ENCODE measurements at regions not wholly inside any gene's neighbourhood (a gene's known extent, or its start where the extent isn't known, plus 50 kb on each side); places are given as distances from the start of the nearest gene placed in this dataset.

DNA sequence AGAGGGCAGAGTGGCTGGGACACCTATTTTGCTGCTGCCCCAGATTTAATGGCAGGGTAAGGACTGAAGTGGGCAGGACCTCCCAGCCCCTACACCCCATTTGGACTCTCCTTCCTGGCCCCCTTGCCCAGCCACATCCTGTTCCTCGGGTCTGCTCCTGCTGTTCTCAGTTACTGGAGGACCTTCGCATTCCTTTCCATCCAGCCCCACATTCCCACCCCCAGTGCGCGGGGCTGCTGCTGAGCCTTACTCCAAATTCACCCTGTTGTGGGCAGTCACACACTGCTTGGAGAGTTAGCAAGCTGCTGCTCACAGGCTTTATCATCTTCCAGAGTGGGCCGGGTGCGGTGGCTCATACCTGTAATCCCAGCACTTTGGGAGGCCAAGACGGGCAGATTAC lies 75.2 kb upstream of the SLC14A2 start:
- in situ Hi-C loops (cut with MboI; ENCODE audit: low sequenced_read_pairs) = no loop called here
- Histone ChIP-seq H2BK20ac (ENCODE audit: low read depth, low read length) (no peak overlapping the region), H3K4me1 (ENCODE audit: control insufficient read depth, insufficient read depth, low read length) (no peaks in the 10 kb centered on the region), H3K27me3 (ENCODE audit: control insufficient read depth, insufficient read depth, low read length) (no peaks in the 10 kb centered on the region), H4K20me1 (ENCODE audit: insufficient read depth, low read length) (no peaks in the 10 kb centered on the region), H2AFZ (replicated peaks; ENCODE audit: low read length, poor library complexity) (no peak overlapping the region), H3K18ac (ENCODE audit: low read depth, low read length) (no peak overlapping the region), H3K9me3 (ENCODE audit: control insufficient read depth, insufficient read depth, low read length) (no peaks in the 10 kb centered on the region), H2AK9ac (replicated peaks; ENCODE audit: low read depth, low read length, poor library complexity) (no peak overlapping the region), H3K14ac (replicated peaks; ENCODE audit: low read depth, low read length) (no peak overlapping the region), H2BK5ac (ENCODE audit: low read depth, low read length, poor library complexity, severe bottlenecking) (no peak overlapping the region), H3K23ac (ENCODE audit: low read depth, low read length) (no peak overlapping the region), H3K79me1 (ENCODE audit: low read depth in 1 of 2, low read length in 2 of 2) (no peaks in the 10 kb centered on the region), H3K4ac (ENCODE audit: low read depth, low read length) (no peak overlapping the region), H3K27ac (ENCODE audit: insufficient read depth, low read length) (no peak overlapping the region), H4K8ac (ENCODE audit: low read depth in 2 of 2, low read length in 2 of 2) (no peak overlapping the region), H3K36me3 (ENCODE audit: control insufficient read depth, insufficient read depth, low read length) (no peaks in the 10 kb centered on the region), H3K4me2 (ENCODE audit: low read depth, low read length) (no peak overlapping the region), H4K5ac (ENCODE audit: low read depth, low read length) (no peak overlapping the region), H3K9me1 (ENCODE audit: insufficient read depth, low read length) (no peaks in the 10 kb centered on the region), H4K91ac (ENCODE audit: insufficient read depth, low read depth, low read length) (no peak overlapping the region), H2BK15ac (ENCODE audit: low read depth, low read length) (no peak overlapping the region), H2AK5ac (ENCODE audit: low read depth, low read length) (no peak overlapping the region), H3K9ac (ENCODE audit: low read depth, low read length) (no peak overlapping the region), H2BK120ac (ENCODE audit: low read depth, low read length) (no peak overlapping the region), H3K4me3 (ENCODE audit: insufficient read depth, low read depth, low read length) (no peak overlapping the region), H3K56ac (ENCODE audit: extremely low read depth, insufficient read depth, low read length) (no peak overlapping the region)
- intact Hi-C loops (cut with micrococcal nuclease) = no loop called here
- 48% methylated on average over 3 of the region's 7 CpGs; no CpG with 5 or more reads in 1 of the 2 experiments for WGBS, 2 experiments (ENCODE audit: extremely low coverage in 2 of 2, insufficient read length in 1 of 2)
- ChIA-PET POLR2A (ENCODE audit: unreplicated experiment) (no interaction called here), CTCF (no interaction called here)
- ATAC-seq (ENCODE audit: low read depth) (no peak), DNase-seq (no peak)
- TF ChIP-seq, protein P1, sequence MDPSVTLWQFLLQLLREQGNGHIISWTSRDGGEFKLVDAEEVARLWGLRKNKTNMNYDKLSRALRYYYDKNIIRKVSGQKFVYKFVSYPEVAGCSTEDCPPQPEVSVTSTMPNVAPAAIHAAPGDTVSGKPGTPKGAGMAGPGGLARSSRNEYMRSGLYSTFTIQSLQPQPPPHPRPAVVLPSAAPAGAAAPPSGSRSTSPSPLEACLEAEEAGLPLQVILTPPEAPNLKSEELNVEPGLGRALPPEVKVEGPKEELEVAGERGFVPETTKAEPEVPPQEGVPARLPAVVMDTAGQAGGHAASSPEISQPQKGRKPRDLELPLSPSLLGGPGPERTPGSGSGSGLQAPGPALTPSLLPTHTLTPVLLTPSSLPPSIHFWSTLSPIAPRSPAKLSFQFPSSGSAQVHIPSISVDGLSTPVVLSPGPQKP (IDR thresholded peaks at IDR 0.05; ENCODE audit: borderline replicate concordance, low read depth, low read length) = no peak
- TF ChIP-seq RFX5 (IDR thresholded peaks at IDR 0.05; ENCODE audit: low read depth, low read length) (no peak), SMC3 (IDR thresholded peaks at IDR 0.05; ENCODE audit: low read depth, low read length) (no peak), FOS (IDR thresholded peaks at IDR 0.05; ENCODE audit: low read depth, low read length) (no peak), MAZ (IDR thresholded peaks at IDR 0.05; ENCODE audit: borderline replicate concordance, low read depth, low read length) (no peak), BHLHE40 (IDR thresholded peaks at IDR 0.05; ENCODE audit: low read depth, low read length) (no peak), RAD21 (IDR thresholded peaks at IDR 0.05; ENCODE audit: low read length) (no peak), POLR2A (IDR thresholded peaks at IDR 0.05; ENCODE audit: low read depth, low read length) (no peak), CEBPB (IDR thresholded peaks at IDR 0.05; ENCODE audit: low read depth, low read length) (no peak), RCOR1 (IDR thresholded peaks at IDR 0.05; ENCODE audit: insufficient replicate concordance, low read length) (no peak), MAFK (IDR thresholded peaks at IDR 0.05; ENCODE audit: low read depth, low read length) (no peak), CHD1 (IDR thresholded peaks at IDR 0.05; ENCODE audit: low read depth, low read length) (no peak), MXI1 (IDR thresholded peaks at IDR 0.05; ENCODE audit: borderline replicate concordance, low read depth, low read length) (no peak), NFE2L2 (IDR thresholded peaks at IDR 0.05; ENCODE audit: low read depth, low read length) (no peak)
- TF ChIP-seq, protein P2, sequence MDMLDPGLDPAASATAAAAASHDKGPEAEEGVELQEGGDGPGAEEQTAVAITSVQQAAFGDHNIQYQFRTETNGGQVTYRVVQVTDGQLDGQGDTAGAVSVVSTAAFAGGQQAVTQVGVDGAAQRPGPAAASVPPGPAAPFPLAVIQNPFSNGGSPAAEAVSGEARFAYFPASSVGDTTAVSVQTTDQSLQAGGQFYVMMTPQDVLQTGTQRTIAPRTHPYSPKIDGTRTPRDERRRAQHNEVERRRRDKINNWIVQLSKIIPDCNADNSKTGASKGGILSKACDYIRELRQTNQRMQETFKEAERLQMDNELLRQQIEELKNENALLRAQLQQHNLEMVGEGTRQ (IDR thresholded peaks at IDR 0.05; ENCODE audit: low read depth, low read length) = no peak
- TF ChIP-seq, protein P3, sequence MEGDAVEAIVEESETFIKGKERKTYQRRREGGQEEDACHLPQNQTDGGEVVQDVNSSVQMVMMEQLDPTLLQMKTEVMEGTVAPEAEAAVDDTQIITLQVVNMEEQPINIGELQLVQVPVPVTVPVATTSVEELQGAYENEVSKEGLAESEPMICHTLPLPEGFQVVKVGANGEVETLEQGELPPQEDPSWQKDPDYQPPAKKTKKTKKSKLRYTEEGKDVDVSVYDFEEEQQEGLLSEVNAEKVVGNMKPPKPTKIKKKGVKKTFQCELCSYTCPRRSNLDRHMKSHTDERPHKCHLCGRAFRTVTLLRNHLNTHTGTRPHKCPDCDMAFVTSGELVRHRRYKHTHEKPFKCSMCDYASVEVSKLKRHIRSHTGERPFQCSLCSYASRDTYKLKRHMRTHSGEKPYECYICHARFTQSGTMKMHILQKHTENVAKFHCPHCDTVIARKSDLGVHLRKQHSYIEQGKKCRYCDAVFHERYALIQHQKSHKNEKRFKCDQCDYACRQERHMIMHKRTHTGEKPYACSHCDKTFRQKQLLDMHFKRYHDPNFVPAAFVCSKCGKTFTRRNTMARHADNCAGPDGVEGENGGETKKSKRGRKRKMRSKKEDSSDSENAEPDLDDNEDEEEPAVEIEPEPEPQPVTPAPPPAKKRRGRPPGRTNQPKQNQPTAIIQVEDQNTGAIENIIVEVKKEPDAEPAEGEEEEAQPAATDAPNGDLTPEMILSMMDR (conservative IDR thresholded peaks at IDR 0.05; ENCODE audit: low read depth, low read length) = no peak
- BruUV-seq (replicated peaks) = no TSS peak
- dilution Hi-C loops (cut with HindIII; ENCODE audit: low sequenced_read_pairs, unreplicated experiment) = no loop called here

Measured in IMR-90 (cell line).